Skeletal muscle tissue (tissue), 3 donors: ENCODE measurements at regions not wholly inside any gene's neighbourhood (a gene's known extent, or its start where the extent isn't known, plus 50 kb on each side); places are given as distances from the start of the nearest gene placed in this dataset.

Experiments
- H3K27ac ChIP-seq: one replicate; pipeline ENCODE4 v1.7.0; 2013; ENCODE audit warnings: mild to moderate bottlenecking, low read depth, low read length, inconsistent platforms
- H3K27me3 ChIP-seq, 3 donors: one replicate each; pipeline ENCODE4 v1.7.0; 2013; ENCODE audit warnings: low read length in 3 of 3; ENCODE audit not compliant: control insufficient read depth in 3 of 3, insufficient read depth in 3 of 3
- H3K36me3 ChIP-seq, 3 donors: one replicate each; pipeline ENCODE4 v1.7.0; 2013; ENCODE audit warnings: low read length in 3 of 3; ENCODE audit not compliant: control insufficient read depth in 3 of 3, insufficient read depth in 3 of 3
- H3K4me1 ChIP-seq, 3 donors: one replicate each; pipeline ENCODE4 v1.7.0; 2013; ENCODE audit warnings: low read length in 3 of 3, mild to moderate bottlenecking in 3 of 3; ENCODE audit not compliant: control insufficient read depth in 3 of 3, insufficient read depth in 3 of 3
- H3K4me3 ChIP-seq, 3 donors: one replicate each; pipeline ENCODE4 v1.7.0; 2013; ENCODE audit warnings: low read length in 3 of 3
- H3K9ac ChIP-seq, 3 donors: one replicate each; pipeline ENCODE4 v1.7.0; 2013; ENCODE audit warnings: low read length in 3 of 3, mild to moderate bottlenecking in 3 of 3, moderate library complexity in 2 of 3, low read depth in 1 of 3
- H3K9me3 ChIP-seq, 3 donors: one replicate each; pipeline ENCODE4 v1.7.0; 2013; ENCODE audit warnings: low read length in 3 of 3; ENCODE audit not compliant: control insufficient read depth in 3 of 3
- donor health status: Osteomylitis.

- Histone ChIP-seq H3K27ac (no peak overlapping the region), H3K4me3 (no peak overlapping the region), H3K9ac (no peak overlapping the region), H3K4me1 (peaks cover 0 to 7% (median 0%) of the 10 kb centered on the region in 3 donors), H3K27me3 (no peaks in the 10 kb centered on the region), H3K9me3 (no peaks in the 10 kb centered on the region), H3K36me3 (no peaks in the 10 kb centered on the region)
Observed at GRCh38 chr14:76974365-76974764, 54.1 kb downstream of the IRF2BPL start.

GRCh38 chr14:76971549-76971948 is 57.0 kb downstream of the IRF2BPL start:
- H3K27ac ChIP-seq: no peak overlapping the region

GRCh38 chr14:76968621-76969063 is 59.9 kb downstream of the IRF2BPL start:
- no peaks in the 10 kb centered on the region for H3K9me3 ChIP-seq
- H3K9ac ChIP-seq: no peak overlapping the region
- no peaks in the 10 kb centered on the region for H3K27me3 ChIP-seq
- H3K4me1 ChIP-seq: no peaks in the 10 kb centered on the region
- no peaks in the 10 kb centered on the region for H3K36me3 ChIP-seq
- no peak overlapping the region for H3K4me3 ChIP-seq
- H3K27ac ChIP-seq: no peak overlapping the region

More at GRCh38 chr14:76971549-76971948, 57.0 kb downstream of the IRF2BPL start:
- no peaks in the 10 kb centered on the region for H3K9me3 ChIP-seq
- H3K4me1 ChIP-seq: peaks cover 0 to 7% (median 0%) of the 10 kb centered on the region in 3 donors
- no peak overlapping the region for H3K9ac ChIP-seq
- no peaks in the 10 kb centered on the region for H3K36me3 ChIP-seq
- no peaks in the 10 kb centered on the region for H3K27me3 ChIP-seq
- no peak overlapping the region for H3K4me3 ChIP-seq

GRCh38 chr14:76967788-76968187 is 60.7 kb downstream of the IRF2BPL start:
- Histone ChIP-seq H3K27ac (no peak overlapping the region), H3K36me3 (no peaks in the 10 kb centered on the region), H3K9ac (no peak overlapping the region), H3K4me1 (no peaks in the 10 kb centered on the region), H3K4me3 (no peak overlapping the region), H3K9me3 (no peaks in the 10 kb centered on the region), H3K27me3 (no peaks in the 10 kb centered on the region)

- H3K27ac ChIP-seq: no peak overlapping the region
- no peaks in the 10 kb centered on the region for H3K36me3 ChIP-seq
- no peaks in the 10 kb centered on the region for H3K9me3 ChIP-seq
Observed at GRCh38 chr14:76965232-76965631, 63.3 kb downstream of the IRF2BPL start.

GRCh38 chr14:76964695-76965094 is 63.8 kb downstream of the IRF2BPL start:
- H3K4me1 ChIP-seq: peaks cover 11 to 14% (median 12%) of the 10 kb centered on the region in 3 donors
- no peak overlapping the region for H3K4me3 ChIP-seq
- no peaks in the 10 kb centered on the region for H3K27me3 ChIP-seq
- H3K27ac ChIP-seq: no peak overlapping the region
- no peak overlapping the region for H3K9ac ChIP-seq
- H3K36me3 ChIP-seq: no peaks in the 10 kb centered on the region
- no peaks in the 10 kb centered on the region for H3K9me3 ChIP-seq

More at GRCh38 chr14:76965232-76965631, 63.3 kb downstream of the IRF2BPL start:
- H3K9ac ChIP-seq: no peak overlapping the region
- no peaks in the 10 kb centered on the region for H3K27me3 ChIP-seq
- H3K4me1 ChIP-seq: peaks cover 11 to 14% (median 12%) of the 10 kb centered on the region in 3 donors
- H3K4me3 ChIP-seq: no peak overlapping the region

- Histone ChIP-seq H3K9ac (no peak overlapping the region), H3K9me3 (no peaks in the 10 kb centered on the region), H3K4me3 (no peak overlapping the region), H3K4me1 (peaks cover 11 to 14% (median 12%) of the 10 kb centered on the region in 3 donors), H3K27ac (no peak overlapping the region), H3K36me3 (no peaks in the 10 kb centered on the region), H3K27me3 (no peaks in the 10 kb centered on the region)
Observed at GRCh38 chr14:76963372-76963771, 65.1 kb downstream of the IRF2BPL start.

GRCh38 chr14:76962303-76962660 is 66.2 kb downstream of the IRF2BPL start:
- peak overlapping the region; percentile 77 to 83 (median 79) for H3K9ac ChIP-seq

GRCh38 chr14:76961631-76962302 is 66.7 kb downstream of the IRF2BPL start:
- Histone ChIP-seq H3K36me3 (no peaks in the 10 kb centered on the region), H3K9me3 (no peaks in the 10 kb centered on the region), H3K27ac (peak overlapping the region; percentile 75), H3K27me3 (no peaks in the 10 kb centered on the region), H3K4me3 (peak overlapping the region; percentile 70 to 73 (median 73)), H3K4me1 (peaks cover 18 to 22% (median 22%) of the 10 kb centered on the region in 3 donors), H3K9ac (peak overlapping the region; percentile 77 to 83 (median 79))

More at GRCh38 chr14:76962303-76962660, 66.2 kb downstream of the IRF2BPL start:
- Histone ChIP-seq H3K4me3 (peak overlapping the region; percentile 70 to 73 (median 73)), H3K27ac (peak overlapping the region; percentile 75), H3K36me3 (no peaks in the 10 kb centered on the region), H3K9me3 (no peaks in the 10 kb centered on the region), H3K4me1 (peaks cover 14 to 18% (median 16%) of the 10 kb centered on the region in 3 donors), H3K27me3 (no peaks in the 10 kb centered on the region)

GRCh38 chr14:76958980-76959710 is 69.4 kb downstream of the IRF2BPL start:
- H3K9me3 ChIP-seq: no peaks in the 10 kb centered on the region
- H3K4me1 ChIP-seq: peaks cover 39 to 47% (median 45%) of the 10 kb centered on the region in 3 donors
- H3K9ac ChIP-seq: peak overlapping the region in 1 of 3 donors; percentile 8
- no peaks in the 10 kb centered on the region for H3K36me3 ChIP-seq
- no peak overlapping the region for H3K27ac ChIP-seq
- H3K27me3 ChIP-seq: no peaks in the 10 kb centered on the region
- no peak overlapping the region for H3K4me3 ChIP-seq
